Right lobe of liver (tissue), 4 donors: ENCODE measurements at regions not wholly inside any gene's neighbourhood (a gene's known extent, or its start where the extent isn't known, plus 50 kb on each side); places are given as distances from the start of the nearest gene placed in this dataset.
"Not testable (repeated sequence)": the region's sequence is repeated elsewhere in the genome, so short reads cannot be mapped to it uniquely, and the experiment has no call there.

Source experiments
- POLR2A ChIP-seq: fragments of 450-650 bp; IDR thresholded peaks from one replicate; pipeline ENCODE4 v1.6.1; 2017; ENCODE audit warnings: antibody characterized with exemption, mild to moderate bottlenecking
- TF ChIP-seq, protein P1 (sequence below), 4 donors: fragments of 200-600 bp in 3 of 4; fragments of 450-650 bp in 1 of 4; IDR thresholded peaks; one replicate each; pipeline versions ENCODE4 v1.5.1 to v1.8.0; 2016 to 2022; ENCODE audit warnings: antibody characterized with exemption in 4 of 4, mild to moderate bottlenecking in 2 of 4
- donor health status: DM: no; HTN: no; CAD: no.
- donor health status: DM: no; HTN: no; CAD: no.
- donor health status: DM: no; HTN: yes; CAD: no.

DNA sequence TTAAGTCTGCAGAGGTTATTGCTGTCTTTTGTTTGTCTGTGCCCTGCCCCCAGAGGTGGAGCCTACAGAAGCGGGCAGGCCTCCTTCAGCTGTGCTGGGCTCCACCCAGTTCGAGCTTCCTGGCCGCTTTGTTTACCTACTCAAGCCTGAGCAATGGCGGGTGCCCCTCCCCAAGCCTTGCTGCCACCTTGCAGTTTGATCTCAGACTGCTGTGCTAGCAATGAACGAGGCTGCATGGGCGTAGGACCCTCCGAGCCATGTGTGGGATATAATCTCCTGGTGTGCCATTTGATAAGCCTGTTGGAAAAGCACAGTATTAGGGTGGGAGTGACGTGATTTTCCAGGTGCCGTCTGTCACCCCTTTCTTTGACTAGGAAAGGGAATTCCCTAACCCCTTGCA lies 720.6 kb downstream of the PCDH17 start:
- TF ChIP-seq, protein P1, sequence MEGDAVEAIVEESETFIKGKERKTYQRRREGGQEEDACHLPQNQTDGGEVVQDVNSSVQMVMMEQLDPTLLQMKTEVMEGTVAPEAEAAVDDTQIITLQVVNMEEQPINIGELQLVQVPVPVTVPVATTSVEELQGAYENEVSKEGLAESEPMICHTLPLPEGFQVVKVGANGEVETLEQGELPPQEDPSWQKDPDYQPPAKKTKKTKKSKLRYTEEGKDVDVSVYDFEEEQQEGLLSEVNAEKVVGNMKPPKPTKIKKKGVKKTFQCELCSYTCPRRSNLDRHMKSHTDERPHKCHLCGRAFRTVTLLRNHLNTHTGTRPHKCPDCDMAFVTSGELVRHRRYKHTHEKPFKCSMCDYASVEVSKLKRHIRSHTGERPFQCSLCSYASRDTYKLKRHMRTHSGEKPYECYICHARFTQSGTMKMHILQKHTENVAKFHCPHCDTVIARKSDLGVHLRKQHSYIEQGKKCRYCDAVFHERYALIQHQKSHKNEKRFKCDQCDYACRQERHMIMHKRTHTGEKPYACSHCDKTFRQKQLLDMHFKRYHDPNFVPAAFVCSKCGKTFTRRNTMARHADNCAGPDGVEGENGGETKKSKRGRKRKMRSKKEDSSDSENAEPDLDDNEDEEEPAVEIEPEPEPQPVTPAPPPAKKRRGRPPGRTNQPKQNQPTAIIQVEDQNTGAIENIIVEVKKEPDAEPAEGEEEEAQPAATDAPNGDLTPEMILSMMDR (IDR thresholded peaks at IDR 0.05) = not testable (repeated sequence)
- TF ChIP-seq POLR2A = not testable (repeated sequence)
